GM18909 (cell line): ENCODE measurements at regions not wholly inside any gene's neighbourhood (a gene's known extent, or its start where the extent isn't known, plus 50 kb on each side); places are given as distances from the start of the nearest gene placed in this dataset.

Experiments used
- ATAC-seq: cut with Tn5 transposase; IDR thresholded peaks from one replicate; pipeline ENCODE4 v1.9.1; 2021; ENCODE audit warnings: mild to moderate bottlenecking; ENCODE audit not compliant: unreplicated experiment, poor library complexity

DNA sequence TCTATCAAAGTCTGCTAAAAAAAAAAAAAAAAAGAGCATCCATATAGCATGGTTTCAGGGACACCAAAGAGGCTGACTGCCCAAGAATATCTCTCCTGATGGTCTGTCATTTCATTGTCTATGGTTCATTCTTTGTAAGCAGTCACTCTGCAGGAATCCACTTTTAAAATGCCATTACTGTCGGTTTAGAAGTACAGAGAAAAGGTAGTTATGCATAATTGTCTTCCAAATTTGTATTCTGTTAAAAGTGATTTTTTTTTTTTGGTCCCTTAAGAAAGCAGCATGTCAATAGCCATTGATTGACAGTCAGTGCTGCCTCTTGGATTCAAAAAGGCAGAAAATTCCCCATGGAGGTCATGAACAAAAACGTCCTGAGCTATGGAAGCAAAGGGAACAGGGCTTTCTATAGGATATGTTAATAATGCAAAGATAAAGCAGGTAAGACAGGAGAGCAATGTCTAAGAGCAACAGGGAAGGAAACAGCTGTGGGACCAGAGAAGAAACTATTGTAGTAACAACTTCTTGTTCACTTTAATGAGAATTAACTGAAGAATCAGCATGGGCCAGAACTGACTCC is 245.8 kb downstream of the TMX3 start:
- ATAC-seq = no peak

DNA sequence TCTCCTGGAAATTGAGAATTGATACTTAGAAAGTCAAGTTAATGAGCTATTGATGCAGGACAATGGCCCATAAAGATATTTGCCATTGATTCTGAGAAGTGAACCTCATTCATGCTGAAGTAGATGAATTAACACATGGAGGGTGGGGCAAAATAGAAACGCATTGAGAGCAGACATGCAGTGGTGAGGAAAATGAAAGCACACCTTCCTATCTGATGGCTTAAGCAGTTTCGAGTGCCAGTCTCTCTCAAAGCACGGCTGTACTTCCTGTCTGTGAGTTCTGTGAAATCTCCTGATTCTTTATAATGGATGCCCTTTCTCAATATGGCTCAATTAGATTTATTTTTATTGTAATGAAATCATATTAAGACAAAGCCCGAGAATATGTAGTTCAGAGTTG is 247.0 kb downstream of the TMX3 start:
- ATAC-seq = no peak

- ATAC-seq = no peak
These were observed 247.6 kb downstream of the TMX3 start for GRCh38 chr18:68467329-68467728.

- ATAC-seq = no peak
These were observed 248.2 kb downstream of the TMX3 start for GRCh38 chr18:68466672-68467071.

DNA sequence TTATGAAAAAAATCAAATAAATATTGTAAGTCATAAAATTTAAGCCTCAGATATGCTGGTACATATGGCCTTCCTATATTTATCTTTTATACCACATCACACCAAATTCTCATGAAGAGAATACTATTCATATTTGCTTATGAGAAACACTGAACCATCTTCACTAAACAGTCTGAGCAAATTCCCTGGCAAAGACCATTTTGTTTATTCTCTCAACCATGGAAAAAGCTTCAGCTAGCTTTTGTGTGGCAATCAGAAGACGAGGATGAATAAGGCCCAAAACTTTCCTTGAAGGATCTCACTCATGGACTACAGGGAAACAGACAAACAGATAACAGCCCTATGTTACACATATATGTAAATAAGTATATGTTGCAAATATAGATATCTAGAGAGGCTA is 252.1 kb downstream of the TMX3 start:
- ATAC-seq = no peak

DNA sequence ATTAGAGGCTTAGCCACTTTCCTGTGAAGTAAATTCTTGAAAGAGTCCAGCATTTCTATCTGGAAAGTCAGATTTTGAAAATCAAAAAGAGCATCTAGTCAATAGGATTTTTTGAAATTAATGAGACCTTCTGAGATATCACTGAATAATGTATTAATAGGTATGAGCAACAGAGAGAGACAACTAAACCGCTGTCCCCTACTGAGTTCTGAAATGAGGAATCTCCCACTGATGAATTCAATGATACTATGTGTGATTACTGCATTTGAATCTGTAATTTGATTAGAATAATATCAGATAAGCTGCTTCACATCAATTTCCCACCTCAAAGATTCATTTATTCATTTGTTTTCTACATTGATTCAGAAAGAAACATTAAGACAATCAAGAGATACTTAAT is 252.8 kb downstream of the TMX3 start:
- ATAC-seq = no peak

DNA sequence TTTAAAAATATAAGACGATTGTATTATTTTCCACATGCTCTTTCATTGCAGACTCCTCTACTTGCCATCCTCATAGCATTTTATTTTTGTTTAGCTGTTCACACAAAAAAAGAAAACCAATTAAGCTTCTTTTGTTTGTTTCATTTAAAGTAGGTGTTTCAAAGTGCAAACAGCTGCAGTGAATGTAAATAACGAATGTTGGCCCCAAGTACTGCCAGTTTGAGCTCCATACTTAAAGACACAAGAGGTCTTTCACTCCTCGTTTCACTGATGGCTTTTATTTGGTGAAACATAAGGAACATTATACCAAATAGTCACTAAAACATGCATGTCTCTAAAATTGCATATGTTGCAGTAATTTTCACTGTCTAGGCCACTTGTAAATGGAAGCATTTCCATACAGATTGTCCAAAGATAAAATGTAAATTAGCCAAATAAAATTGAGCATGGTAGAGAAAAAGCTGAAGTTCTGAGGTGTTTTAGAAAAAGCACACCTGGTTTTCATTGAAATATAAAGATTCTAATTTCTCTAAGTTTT is 253.4 kb downstream of the TMX3 start:
- no peak for ATAC-seq

- no peak for ATAC-seq
These were observed 254.9 kb downstream of the TMX3 start for GRCh38 chr18:68459968-68460367.

GRCh38 chr18:68456985-68457384 is 257.9 kb downstream of the TMX3 start:
- ATAC-seq = no peak

DNA sequence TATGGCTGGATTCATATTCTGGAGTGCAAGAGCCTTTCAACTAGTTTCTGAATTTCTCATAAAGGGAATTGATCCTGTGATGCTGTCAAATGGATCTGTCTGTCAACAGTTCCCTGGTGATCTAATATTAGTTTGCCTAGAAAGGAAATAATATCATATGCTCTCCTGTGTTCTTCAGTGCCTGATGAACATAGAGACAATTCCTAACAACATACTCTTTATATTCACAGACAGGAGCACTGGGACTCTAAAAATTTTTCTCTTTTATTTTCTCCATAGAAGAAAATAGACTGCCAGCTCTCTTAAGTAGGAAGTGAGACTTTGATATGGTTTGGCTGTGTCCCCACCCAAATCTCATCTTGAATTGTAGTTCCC is 259.7 kb downstream of the TMX3 start:
- no peak for ATAC-seq

DNA sequence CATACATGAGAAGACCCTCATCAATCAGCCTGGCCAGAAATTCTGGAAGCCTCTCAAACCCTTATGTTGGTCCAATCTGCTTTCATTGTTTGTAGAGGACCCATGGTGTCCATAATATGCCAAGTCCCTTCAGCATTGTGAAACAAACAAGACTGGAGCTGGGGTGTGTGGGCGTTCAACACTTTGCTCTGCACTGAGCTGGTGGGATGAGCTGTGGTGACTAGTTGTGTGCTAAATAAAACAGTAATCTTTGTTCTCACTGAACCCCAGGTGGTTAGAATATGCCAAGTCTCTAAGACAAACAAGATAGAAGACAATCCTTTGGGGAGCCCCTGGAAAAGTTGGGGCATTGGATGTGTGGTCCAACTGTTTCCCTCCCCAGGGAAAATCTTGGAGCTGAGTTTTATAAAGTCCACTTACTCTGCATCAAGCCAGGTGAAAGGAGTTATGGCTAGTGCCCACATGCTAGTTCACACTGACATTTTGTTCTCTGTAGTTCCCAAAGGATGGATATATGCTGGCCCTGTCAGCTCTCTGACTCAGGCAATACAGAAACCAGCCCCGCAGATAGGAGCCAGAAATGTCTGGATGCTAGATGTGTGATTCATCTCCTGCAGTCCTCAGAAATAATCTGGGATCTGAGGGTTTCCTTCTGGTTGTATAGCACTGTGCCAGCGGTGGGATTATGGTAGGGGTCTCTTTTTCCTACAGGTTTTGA is 260.2 kb downstream of the TMX3 start:
- no peak for ATAC-seq

DNA sequence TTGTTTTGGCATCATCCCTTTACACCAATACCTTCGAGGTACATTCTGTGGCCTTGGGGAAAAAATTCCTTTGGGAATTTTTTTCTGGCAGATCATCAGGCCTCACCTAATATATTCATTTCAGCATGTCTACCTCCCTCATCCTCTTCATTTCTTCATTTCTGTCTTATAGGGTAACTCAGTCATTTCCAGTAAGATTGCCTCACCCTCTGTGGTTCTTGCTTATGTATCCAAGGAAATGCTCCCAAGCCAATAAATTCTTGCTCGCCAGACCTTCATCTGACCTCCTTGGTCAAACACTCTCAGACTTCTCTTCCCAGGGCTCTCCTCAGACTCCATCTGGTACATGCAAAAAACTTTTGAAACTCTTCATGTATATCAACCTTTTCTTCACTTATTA is 265.6 kb downstream of the TMX3 start:
- ATAC-seq = no peak

GRCh38 chr18:68448736-68449135 is 266.2 kb downstream of the TMX3 start:
- no peak for ATAC-seq

DNA sequence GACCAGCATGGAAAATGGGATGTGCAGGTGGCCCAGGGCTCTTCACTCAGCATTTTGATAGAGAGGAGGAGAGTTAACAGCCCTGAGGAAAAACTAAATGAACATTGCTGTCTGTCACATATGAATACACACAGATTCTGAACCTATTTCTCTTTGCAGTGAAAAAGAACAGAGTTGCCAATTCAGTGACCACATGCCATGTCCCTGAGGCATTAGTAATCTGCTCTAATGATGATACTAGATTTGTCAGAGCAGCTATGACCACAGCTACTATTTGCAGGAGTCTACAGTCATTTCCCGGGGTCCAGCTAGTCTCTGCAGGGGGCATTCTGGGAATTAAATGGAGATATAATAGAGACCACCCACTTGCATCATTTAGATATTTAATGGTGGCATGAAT is 267.6 kb downstream of the TMX3 start:
- no peak for ATAC-seq

DNA sequence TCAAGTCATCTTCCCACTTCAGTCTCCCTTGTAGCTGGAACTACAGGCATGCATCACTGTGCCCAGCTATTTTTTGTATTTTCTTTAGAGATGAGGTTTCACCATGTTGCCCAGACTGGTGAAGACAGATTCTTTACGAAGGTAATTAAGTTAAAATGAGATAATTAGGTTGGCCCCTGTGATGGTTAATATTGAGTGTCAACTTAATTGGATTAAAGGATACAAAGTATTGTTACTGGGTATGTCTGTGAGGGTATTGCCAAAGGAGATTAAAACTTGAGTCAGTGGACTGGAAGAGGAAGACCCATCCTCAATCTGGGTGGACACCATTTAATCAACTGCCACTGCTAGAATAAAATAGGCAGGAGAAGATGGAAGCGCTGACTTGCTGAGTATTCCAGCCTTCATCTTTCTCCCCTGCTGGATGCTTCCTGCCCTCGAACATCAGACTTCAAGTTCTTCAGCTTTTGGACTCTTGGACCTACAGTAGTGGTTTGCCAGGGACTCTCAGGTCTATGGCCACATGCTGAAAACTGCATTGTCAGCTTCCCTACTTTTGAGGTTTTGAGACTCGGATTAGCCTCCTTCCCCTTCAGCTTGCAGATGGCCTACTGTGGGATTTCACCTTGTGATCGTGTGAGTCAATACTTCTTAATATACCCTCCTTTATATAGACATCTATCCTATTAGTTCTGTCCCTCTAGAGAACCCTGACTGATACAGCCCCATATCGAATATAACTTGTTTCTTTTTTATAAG is 269.1 kb downstream of the TMX3 start:
- no peak for ATAC-seq

- ATAC-seq = no peak
These were observed 269.8 kb downstream of the TMX3 start for GRCh38 chr18:68445136-68445535.

DNA sequence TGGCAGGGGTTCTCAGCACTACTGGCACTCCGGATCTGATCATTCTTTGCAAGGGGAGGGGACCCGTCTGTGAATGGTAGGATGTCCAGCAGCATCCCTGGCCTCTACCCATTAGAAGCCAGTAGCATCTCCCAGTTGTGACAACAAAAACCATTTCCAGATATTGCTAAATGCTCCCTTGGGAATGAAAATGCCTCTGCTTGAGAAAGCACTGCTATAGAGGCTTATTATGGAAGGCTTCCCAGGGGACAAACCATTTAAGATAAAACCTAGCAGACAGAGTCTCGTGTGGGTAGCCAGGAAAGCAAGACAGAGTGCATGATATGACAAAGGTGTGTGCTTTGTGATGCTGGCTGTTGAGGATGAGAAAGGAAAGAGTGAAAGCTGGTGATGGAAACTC is 273.7 kb downstream of the TMX3 start:
- no peak for ATAC-seq

GRCh38 chr18:68440433-68440832 is 274.5 kb downstream of the TMX3 start:
- no peak for ATAC-seq

DNA sequence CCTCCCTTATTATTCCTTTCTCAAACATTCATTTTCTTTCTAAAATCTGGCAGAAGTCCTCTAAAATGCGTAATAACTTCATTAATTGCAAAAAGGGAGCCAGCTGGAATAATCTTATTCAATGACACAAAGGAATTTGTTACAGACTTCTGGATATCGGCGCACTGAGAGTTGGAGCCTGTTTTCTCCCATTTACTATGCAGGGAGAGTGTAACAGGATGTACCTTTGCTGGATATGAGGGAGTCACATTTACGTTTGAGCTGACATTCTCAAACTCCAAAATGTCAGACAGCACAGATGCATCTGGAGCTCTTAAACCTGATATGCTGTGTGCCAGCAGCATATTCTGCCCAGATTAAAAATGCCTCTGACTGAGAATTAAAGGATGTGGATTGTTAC is 275.3 kb downstream of the TMX3 start:
- no peak for ATAC-seq

DNA sequence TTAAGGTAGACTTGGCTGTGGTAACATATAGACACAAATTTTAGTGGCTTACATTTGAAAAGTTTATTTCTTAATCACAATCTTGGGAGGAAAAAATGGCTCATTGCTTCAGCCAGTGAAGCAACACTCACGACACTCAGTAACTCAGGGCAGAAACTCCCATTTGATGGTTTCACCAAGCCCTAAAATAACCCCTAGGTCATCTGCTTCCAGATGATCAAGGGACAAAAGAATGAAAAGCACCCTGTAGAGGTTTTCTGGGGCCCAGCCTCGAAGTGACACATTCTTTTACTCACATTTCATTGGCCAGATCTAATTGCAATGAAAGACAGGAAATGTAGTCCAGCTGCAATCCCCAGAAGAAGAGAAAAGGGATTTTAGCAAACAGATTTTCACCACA is 275.9 kb downstream of the TMX3 start:
- no peak for ATAC-seq

- no peak for ATAC-seq
These were observed 276.4 kb downstream of the TMX3 start for GRCh38 chr18:68438536-68438935.
